IPS DF 4.7 (cell line): ENCODE measurements at regions not wholly inside any gene's neighbourhood (a gene's known extent, or its start where the extent isn't known, plus 50 kb on each side); places are given as distances from the start of the nearest gene placed in this dataset.
A peak's percentile ranks its signal among the peaks of the same experiment; 100 is the strongest.

ENCODE experiments used
- DNase-seq: peaks from one replicate; pipeline ENCODE4 v3.0.0-alpha.2; 2013; ENCODE audit warnings: low spot score; ENCODE audit errors: extremely low read depth

- DNase-seq: no peak
Measured at GRCh38 chr13:53473397-53473796, 444.8 kb downstream of the OLFM4 start.

GRCh38 chr13:53474878-53475277 is 446.3 kb downstream of the OLFM4 start:
- no peak for DNase-seq

GRCh38 chr13:53490752-53491151 is 462.1 kb downstream of the OLFM4 start:
- no peak for DNase-seq

- no peak for DNase-seq
Measured at GRCh38 chr13:53494406-53494805, 465.8 kb downstream of the OLFM4 start.

- no peak for DNase-seq
Measured at GRCh38 chr13:53499576-53500133, 471.0 kb downstream of the OLFM4 start.

GRCh38 chr13:53501387-53501786 is 472.8 kb downstream of the OLFM4 start:
- no peak for DNase-seq

- no peak for DNase-seq
Measured at GRCh38 chr13:53507741-53508140, 479.1 kb downstream of the OLFM4 start.

- no peak for DNase-seq
Measured at GRCh38 chr13:53512635-53513034, 484.0 kb downstream of the OLFM4 start.

GRCh38 chr13:53513226-53513625 is 484.6 kb downstream of the OLFM4 start:
- no peak for DNase-seq

GRCh38 chr13:53520132-53520531 is 491.5 kb downstream of the OLFM4 start:
- no peak for DNase-seq

GRCh38 chr13:53522034-53522433 is 493.4 kb downstream of the OLFM4 start:
- DNase-seq: no peak

GRCh38 chr13:53537586-53537985 is 509.0 kb downstream of the OLFM4 start:
- no peak for DNase-seq

- DNase-seq: peak; percentile 9
Measured at GRCh38 chr13:53545340-53545941, 516.8 kb downstream of the OLFM4 start.

- no peak for DNase-seq
Measured at GRCh38 chr13:53560556-53560955, 531.9 kb downstream of the OLFM4 start.

GRCh38 chr13:53562419-53562818 is 533.8 kb downstream of the OLFM4 start:
- DNase-seq: no peak

GRCh38 chr13:53568491-53568890 is 539.9 kb downstream of the OLFM4 start:
- no peak for DNase-seq

- no peak for DNase-seq
Measured at GRCh38 chr13:53569453-53569852, 540.8 kb downstream of the OLFM4 start.

- DNase-seq: no peak
Measured at GRCh38 chr13:53601113-53601512, 572.5 kb downstream of the OLFM4 start.

GRCh38 chr13:53605326-53605725 is 576.7 kb downstream of the OLFM4 start:
- no peak for DNase-seq

GRCh38 chr13:53612200-53612599 is 583.6 kb downstream of the OLFM4 start:
- DNase-seq: no peak

GRCh38 chr13:53622456-53622855 is 593.8 kb downstream of the OLFM4 start:
- no peak for DNase-seq

GRCh38 chr13:53623146-53623545 is 594.5 kb downstream of the OLFM4 start:
- DNase-seq: no peak

GRCh38 chr13:53631511-53631910 is 602.9 kb downstream of the OLFM4 start:
- DNase-seq: no peak

- no peak for DNase-seq
Measured at GRCh38 chr13:53638040-53638439, 609.4 kb downstream of the OLFM4 start.
